ENCODE measurements at regions not wholly inside any gene's neighbourhood (a gene's known extent, or its start where the extent isn't known, plus 50 kb on each side); places are given as distances from the start of the nearest gene placed in this dataset.

GRCh38 chr10:128867819-128868218, 599.2 kb upstream of the MGMT start:
- Histone ChIP-seq H3K9me3 (replicated peaks in 1 of 2; ENCODE audit: control insufficient read depth in 2 of 2, insufficient read depth in 1 of 2, low read depth in 1 of 2, low read length in 2 of 2) (no peaks in the 10 kb centered on the region), H2AK5ac (ENCODE audit: low read depth, low read length) (no peak overlapping the region), H2BK5ac (ENCODE audit: low read length) (no peak overlapping the region), H3K18ac (ENCODE audit: low read length) (no peak overlapping the region), H2BK120ac (ENCODE audit: low read depth, low read length) (no peak overlapping the region), H3K4me1 (ENCODE audit: control insufficient read depth in 2 of 2, insufficient read depth in 1 of 2, low read depth in 1 of 2, low read length in 2 of 2) (peaks cover 0 to 11% of the 10 kb centered on the region in 2 donors), H3K27ac (replicated peaks; ENCODE audit: low read length) (no peak overlapping the region), H3K36me3 (replicated peaks in 1 of 2; ENCODE audit: control insufficient read depth in 2 of 2, insufficient read depth in 2 of 2, low read length in 2 of 2) (no peaks in the 10 kb centered on the region), H3K4ac (ENCODE audit: low read length) (no peak overlapping the region), H4K91ac (ENCODE audit: low read depth, low read length, poor library complexity) (no peak overlapping the region), H3K9ac (ENCODE audit: low read depth, low read length, poor library complexity) (no peak overlapping the region), H3K27me3 (ENCODE audit: control insufficient read depth in 3 of 3, insufficient read depth in 3 of 3, low read depth in 1 of 3, low read length in 3 of 3) (no peaks in the 10 kb centered on the region), H3K4me3 (ENCODE audit: low read length in 2 of 2) (no peak overlapping the region), H2BK15ac (ENCODE audit: low read length) (no peak overlapping the region), H3K4me2 (ENCODE audit: insufficient read depth, low read length, poor library complexity, severe bottlenecking) (no peak overlapping the region), H2BK12ac (ENCODE audit: low read length) (no peak overlapping the region), H2AFZ (ENCODE audit: low read length) (no peak overlapping the region), H3K79me1 (ENCODE audit: low read depth, low read length) (no peaks in the 10 kb centered on the region), H3K23ac (ENCODE audit: low read depth, low read length, poor library complexity) (no peak overlapping the region), H3K14ac (ENCODE audit: low read length) (no peak overlapping the region), H4K8ac (ENCODE audit: low read depth, low read length) (no peak overlapping the region)
- no peak for DNase-seq (ENCODE audit: low spot score)
- no CpG with 5 or more reads among the region's 8 CpGs for WGBS, 2 donors (ENCODE audit: extremely low coverage in 2 of 2, insufficient read length in 2 of 2, insufficient replicate concordance in 1 of 2)

DNA sequence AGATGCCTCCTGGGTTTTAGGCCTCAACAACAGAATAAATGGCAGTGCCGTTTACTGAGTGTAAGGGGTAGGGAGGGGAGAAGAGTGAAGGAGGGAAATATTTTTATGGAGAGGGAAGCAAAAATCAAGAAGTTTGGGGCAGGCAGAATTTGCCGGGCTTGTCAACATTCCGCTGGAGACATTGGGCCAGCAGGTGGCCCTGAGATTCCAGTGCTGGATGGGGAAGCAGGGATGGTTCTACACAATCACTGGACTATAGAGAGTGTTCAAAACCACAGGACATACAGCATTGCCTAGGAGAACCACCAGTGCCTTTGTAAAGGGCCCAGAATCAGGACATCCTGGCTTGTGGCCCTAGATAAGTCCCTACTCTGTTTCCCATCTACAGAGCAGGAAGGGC, 598.6 kb upstream of the MGMT start:
- Histone ChIP-seq H3K9me3 (replicated peaks in 1 of 2; ENCODE audit: control insufficient read depth in 2 of 2, insufficient read depth in 1 of 2, low read depth in 1 of 2, low read length in 2 of 2) (no peaks in the 10 kb centered on the region), H2AFZ (ENCODE audit: low read length) (no peak overlapping the region), H2AK5ac (ENCODE audit: low read depth, low read length) (no peak overlapping the region), H3K27ac (replicated peaks; ENCODE audit: low read length) (no peak overlapping the region), H3K23ac (ENCODE audit: low read depth, low read length, poor library complexity) (no peak overlapping the region), H4K8ac (ENCODE audit: low read depth, low read length) (no peak overlapping the region), H3K4me2 (ENCODE audit: insufficient read depth, low read length, poor library complexity, severe bottlenecking) (no peak overlapping the region), H3K9ac (ENCODE audit: low read depth, low read length, poor library complexity) (no peak overlapping the region), H3K79me1 (ENCODE audit: low read depth, low read length) (no peaks in the 10 kb centered on the region), H2BK15ac (ENCODE audit: low read length) (no peak overlapping the region), H3K27me3 (ENCODE audit: control insufficient read depth in 3 of 3, insufficient read depth in 3 of 3, low read depth in 1 of 3, low read length in 3 of 3) (no peaks in the 10 kb centered on the region), H4K91ac (ENCODE audit: low read depth, low read length, poor library complexity) (no peak overlapping the region), H2BK5ac (ENCODE audit: low read length) (no peak overlapping the region), H2BK12ac (ENCODE audit: low read length) (no peak overlapping the region), H3K36me3 (replicated peaks in 1 of 2; ENCODE audit: control insufficient read depth in 2 of 2, insufficient read depth in 2 of 2, low read length in 2 of 2) (no peaks in the 10 kb centered on the region), H3K4me3 (ENCODE audit: low read length in 2 of 2) (no peak overlapping the region), H2BK120ac (ENCODE audit: low read depth, low read length) (no peak overlapping the region), H3K14ac (ENCODE audit: low read length) (no peak overlapping the region), H3K18ac (ENCODE audit: low read length) (no peak overlapping the region), H3K4ac (ENCODE audit: low read length) (no peak overlapping the region), H3K4me1 (ENCODE audit: control insufficient read depth in 2 of 2, insufficient read depth in 1 of 2, low read depth in 1 of 2, low read length in 2 of 2) (peaks cover 0 to 11% of the 10 kb centered on the region in 2 donors)
- DNase-seq (ENCODE audit: low spot score): no peak
- WGBS, 2 donors (ENCODE audit: extremely low coverage in 2 of 2, insufficient read length in 2 of 2, insufficient replicate concordance in 1 of 2): no CpG with 5 or more reads among the region's 3 CpGs

DNA sequence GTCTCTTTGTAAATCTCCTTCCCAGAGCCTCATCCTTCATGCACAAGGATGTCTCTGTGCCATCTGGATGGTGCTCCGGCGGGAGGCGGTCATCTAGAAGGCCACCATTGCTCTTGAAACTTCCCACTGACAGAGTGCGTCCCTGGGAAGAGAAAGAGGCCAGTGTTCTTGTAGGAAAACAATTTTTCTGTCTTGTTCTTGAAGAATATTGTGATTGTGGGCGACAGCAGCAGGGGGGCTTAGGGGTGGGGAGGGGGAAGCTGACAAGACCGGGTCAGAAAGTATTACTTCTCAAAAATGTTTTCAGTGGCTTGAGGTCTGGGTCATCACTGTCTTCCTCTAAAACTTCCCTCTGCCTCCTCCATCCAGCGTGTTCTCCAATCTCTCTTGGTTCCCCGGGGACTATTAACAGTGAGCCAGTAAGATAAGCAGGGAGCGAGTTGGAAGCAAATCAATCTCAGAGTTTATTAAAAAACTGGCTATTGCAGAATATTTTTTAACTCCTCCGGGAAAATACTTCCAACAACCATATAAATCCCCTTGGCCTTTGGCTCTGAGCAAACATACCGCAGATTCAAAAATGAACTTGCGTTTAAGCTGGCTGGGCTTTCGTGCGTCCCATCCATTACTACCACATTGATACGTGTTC, 597.8 kb upstream of the MGMT start:
- Histone ChIP-seq H2BK15ac (ENCODE audit: low read length) (no peak overlapping the region), H3K4me2 (ENCODE audit: insufficient read depth, low read length, poor library complexity, severe bottlenecking) (no peak overlapping the region), H3K9ac (ENCODE audit: low read depth, low read length, poor library complexity) (no peak overlapping the region), H3K36me3 (replicated peaks in 1 of 2; ENCODE audit: control insufficient read depth in 2 of 2, insufficient read depth in 2 of 2, low read length in 2 of 2) (no peaks in the 10 kb centered on the region), H4K8ac (ENCODE audit: low read depth, low read length) (no peak overlapping the region), H3K4me1 (ENCODE audit: control insufficient read depth in 2 of 2, insufficient read depth in 1 of 2, low read depth in 1 of 2, low read length in 2 of 2) (peaks cover 0 to 11% of the 10 kb centered on the region in 2 donors), H4K91ac (ENCODE audit: low read depth, low read length, poor library complexity) (no peak overlapping the region), H3K18ac (ENCODE audit: low read length) (no peak overlapping the region), H3K4ac (ENCODE audit: low read length) (no peak overlapping the region), H2AK5ac (ENCODE audit: low read depth, low read length) (no peak overlapping the region), H2AFZ (ENCODE audit: low read length) (no peak overlapping the region), H3K27ac (replicated peaks; ENCODE audit: low read length) (no peak overlapping the region), H2BK12ac (ENCODE audit: low read length) (no peak overlapping the region), H3K79me1 (ENCODE audit: low read depth, low read length) (no peaks in the 10 kb centered on the region), H3K4me3 (ENCODE audit: low read length in 2 of 2) (no peak overlapping the region), H2BK120ac (ENCODE audit: low read depth, low read length) (no peak overlapping the region), H2BK5ac (ENCODE audit: low read length) (no peak overlapping the region), H3K9me3 (replicated peaks in 1 of 2; ENCODE audit: control insufficient read depth in 2 of 2, insufficient read depth in 1 of 2, low read depth in 1 of 2, low read length in 2 of 2) (no peaks in the 10 kb centered on the region), H3K23ac (ENCODE audit: low read depth, low read length, poor library complexity) (no peak overlapping the region), H3K14ac (ENCODE audit: low read length) (no peak overlapping the region), H3K27me3 (ENCODE audit: control insufficient read depth in 3 of 3, insufficient read depth in 3 of 3, low read depth in 1 of 3, low read length in 3 of 3) (no peaks in the 10 kb centered on the region)
- WGBS, 2 donors (ENCODE audit: extremely low coverage in 2 of 2, insufficient read length in 2 of 2, insufficient replicate concordance in 1 of 2): no CpG with 5 or more reads among the region's 15 CpGs
- DNase-seq (ENCODE audit: low spot score): no peak

DNA sequence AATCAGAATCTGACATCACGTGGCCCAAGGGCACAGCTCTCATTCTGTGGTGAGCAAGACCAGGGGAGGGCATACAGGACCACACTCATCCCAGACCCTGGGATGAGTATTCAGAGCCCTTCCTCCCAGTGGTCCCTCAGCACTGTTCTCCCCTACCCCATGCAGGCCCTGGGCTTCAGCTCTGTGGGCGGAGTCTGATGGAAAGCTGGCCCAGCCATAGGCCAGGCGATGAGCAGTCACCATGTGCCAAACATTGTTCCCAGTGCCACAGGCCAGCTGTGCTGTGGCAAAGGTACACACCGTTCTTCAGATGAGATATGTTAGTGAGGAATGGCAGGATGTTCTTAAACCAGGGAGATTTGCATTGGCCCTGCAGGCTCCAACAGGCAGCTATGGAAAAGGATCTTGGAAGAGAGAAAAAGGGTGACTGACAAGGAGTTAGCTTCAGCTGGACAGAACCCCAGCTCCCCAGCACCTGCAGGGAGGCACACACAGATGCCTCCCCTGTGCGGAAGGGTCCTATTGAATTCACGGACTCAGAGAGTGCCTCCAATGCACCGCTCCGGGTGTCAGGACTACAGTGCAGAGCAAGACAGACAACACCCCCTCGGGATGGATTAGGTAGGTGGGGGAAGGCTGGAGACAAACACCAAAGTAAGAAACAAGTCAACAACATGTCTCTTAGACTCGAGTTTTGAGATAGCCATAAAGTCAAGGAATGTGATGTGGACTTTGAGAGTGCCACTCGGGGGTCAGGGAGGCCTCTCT, 596.0 kb upstream of the MGMT start:
- no peak overlapping the region for H4K8ac ChIP-seq (ENCODE audit: low read depth, low read length)
- H2AK5ac ChIP-seq (ENCODE audit: low read depth, low read length): no peak overlapping the region
- peak overlapping the region; percentile 26 for H2BK5ac ChIP-seq (ENCODE audit: low read length)
- peaks cover 0 to 5% of the 10 kb centered on the region in 2 donors for H3K4me1 ChIP-seq (ENCODE audit: control insufficient read depth in 2 of 2, insufficient read depth in 1 of 2, low read depth in 1 of 2, low read length in 2 of 2)
- H3K4ac ChIP-seq (ENCODE audit: low read length): no peak overlapping the region
- no CpG with 5 or more reads among the region's 11 CpGs for WGBS, 2 donors (ENCODE audit: extremely low coverage in 2 of 2, insufficient read length in 2 of 2, insufficient replicate concordance in 1 of 2)
- H2AFZ ChIP-seq (ENCODE audit: low read length): no peak overlapping the region
- H3K23ac ChIP-seq (ENCODE audit: low read depth, low read length, poor library complexity): no peak overlapping the region
- no peaks in the 10 kb centered on the region for H3K36me3 ChIP-seq (replicated peaks in 1 of 2; ENCODE audit: control insufficient read depth in 2 of 2, insufficient read depth in 2 of 2, low read length in 2 of 2)
- H3K79me1 ChIP-seq (ENCODE audit: low read depth, low read length): no peaks in the 10 kb centered on the region
- no peak overlapping the region for H2BK15ac ChIP-seq (ENCODE audit: low read length)
- no peaks in the 10 kb centered on the region for H3K9me3 ChIP-seq (replicated peaks in 1 of 2; ENCODE audit: control insufficient read depth in 2 of 2, insufficient read depth in 1 of 2, low read depth in 1 of 2, low read length in 2 of 2)
- no peak overlapping the region for H3K18ac ChIP-seq (ENCODE audit: low read length)
- no peak overlapping the region for H2BK12ac ChIP-seq (ENCODE audit: low read length)
- no peak overlapping the region for H4K91ac ChIP-seq (ENCODE audit: low read depth, low read length, poor library complexity)
- no peaks in the 10 kb centered on the region for H3K27me3 ChIP-seq (ENCODE audit: control insufficient read depth in 3 of 3, insufficient read depth in 3 of 3, low read depth in 1 of 3, low read length in 3 of 3)
- H3K4me2 ChIP-seq (ENCODE audit: insufficient read depth, low read length, poor library complexity, severe bottlenecking): no peak overlapping the region
- no peak overlapping the region for H3K14ac ChIP-seq (ENCODE audit: low read length)
- H3K9ac ChIP-seq (ENCODE audit: low read depth, low read length, poor library complexity): no peak overlapping the region
- H3K4me3 ChIP-seq (ENCODE audit: low read length in 2 of 2): no peak overlapping the region
- H2BK120ac ChIP-seq (ENCODE audit: low read depth, low read length): no peak overlapping the region
- no peak overlapping the region for H3K27ac ChIP-seq (replicated peaks; ENCODE audit: low read length)
- DNase-seq (ENCODE audit: low spot score): no peak

Measured in neuronal stem cell (in vitro differentiated cells).